ENCODE measurements at regions not wholly inside any gene's neighbourhood (a gene's known extent, or its start where the extent isn't known, plus 50 kb on each side); places are given as distances from the start of the nearest gene placed in this dataset.

DNA sequence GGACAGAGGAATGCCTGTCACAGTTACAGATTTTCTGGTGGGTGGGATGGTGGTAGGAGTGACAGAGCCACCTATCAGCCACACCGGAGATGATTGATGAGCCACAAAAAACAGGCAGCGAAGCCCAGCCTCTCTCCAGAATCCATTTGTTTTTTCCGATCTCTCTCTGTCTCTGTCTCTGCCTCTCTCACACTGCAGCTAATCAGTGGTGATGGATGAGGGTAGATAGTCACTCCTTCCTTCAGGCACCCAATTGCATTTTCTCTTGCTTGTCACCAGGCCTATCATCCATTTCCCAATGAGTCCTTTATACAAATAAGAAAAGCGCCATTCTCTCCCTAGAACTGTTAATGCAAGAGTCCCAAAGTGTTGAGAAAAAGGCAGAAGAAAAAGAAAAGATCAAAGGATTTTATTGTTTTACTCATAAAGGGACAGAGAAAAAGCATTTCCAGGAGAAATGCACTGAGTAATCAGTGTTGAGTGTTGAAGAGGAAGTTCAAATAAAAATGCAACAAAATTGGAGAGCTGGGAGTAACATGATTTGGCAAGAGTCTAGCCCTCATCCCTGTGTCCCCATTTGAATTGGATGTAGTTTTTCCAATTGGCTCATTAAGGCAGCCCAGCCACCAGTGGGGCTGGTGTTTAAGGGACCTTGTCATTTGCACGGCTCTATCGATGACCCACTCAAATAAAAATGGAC is 1089.3 kb downstream of the TUSC7 start:
- Histone ChIP-seq H2AFZ (ENCODE audit: low read depth) (no peak overlapping the region), H3K27me3 (ENCODE audit: insufficient read depth, low read depth) (no peaks in the 10 kb centered on the region), H4K20me1 (ENCODE audit: insufficient read depth) (no peaks in the 10 kb centered on the region), H3K4me3 (IDR thresholded peaks at IDR 0.05; ENCODE audit: insufficient read depth, low read depth, low read length) (no peak overlapping the region), H3K27ac (no peak overlapping the region), H3K9ac (no peak overlapping the region), H3K36me3 (ENCODE audit: insufficient read depth) (no peaks in the 10 kb centered on the region), H3K4me1 (ENCODE audit: low read depth, poor library complexity, severe bottlenecking) (no peaks in the 10 kb centered on the region), H3K79me2 (ENCODE audit: insufficient read depth, low read depth) (no peaks in the 10 kb centered on the region), H3K4me2 (no peak overlapping the region)
- TF ChIP-seq, protein P1, sequence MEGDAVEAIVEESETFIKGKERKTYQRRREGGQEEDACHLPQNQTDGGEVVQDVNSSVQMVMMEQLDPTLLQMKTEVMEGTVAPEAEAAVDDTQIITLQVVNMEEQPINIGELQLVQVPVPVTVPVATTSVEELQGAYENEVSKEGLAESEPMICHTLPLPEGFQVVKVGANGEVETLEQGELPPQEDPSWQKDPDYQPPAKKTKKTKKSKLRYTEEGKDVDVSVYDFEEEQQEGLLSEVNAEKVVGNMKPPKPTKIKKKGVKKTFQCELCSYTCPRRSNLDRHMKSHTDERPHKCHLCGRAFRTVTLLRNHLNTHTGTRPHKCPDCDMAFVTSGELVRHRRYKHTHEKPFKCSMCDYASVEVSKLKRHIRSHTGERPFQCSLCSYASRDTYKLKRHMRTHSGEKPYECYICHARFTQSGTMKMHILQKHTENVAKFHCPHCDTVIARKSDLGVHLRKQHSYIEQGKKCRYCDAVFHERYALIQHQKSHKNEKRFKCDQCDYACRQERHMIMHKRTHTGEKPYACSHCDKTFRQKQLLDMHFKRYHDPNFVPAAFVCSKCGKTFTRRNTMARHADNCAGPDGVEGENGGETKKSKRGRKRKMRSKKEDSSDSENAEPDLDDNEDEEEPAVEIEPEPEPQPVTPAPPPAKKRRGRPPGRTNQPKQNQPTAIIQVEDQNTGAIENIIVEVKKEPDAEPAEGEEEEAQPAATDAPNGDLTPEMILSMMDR (conservative IDR thresholded peaks at IDR 0.05; ENCODE audit: low read depth, low read length), result no peak

DNA sequence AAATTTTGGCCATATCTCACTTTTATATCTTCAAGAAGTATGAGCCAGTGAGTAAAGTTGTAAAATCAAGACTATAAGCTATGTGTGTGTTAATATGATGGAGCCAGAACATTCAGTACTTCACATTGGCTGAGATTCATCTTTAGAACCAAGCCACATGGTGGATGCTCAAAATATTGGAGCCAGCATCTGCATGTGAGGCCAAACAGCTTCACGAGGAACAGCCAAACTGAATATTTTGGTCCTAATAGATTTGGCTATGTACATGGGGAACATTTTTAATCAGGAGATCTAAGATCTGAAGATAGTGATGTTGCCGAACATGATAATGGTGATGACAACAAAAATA is 1089.8 kb downstream of the TUSC7 start:
- H3K4me3 ChIP-seq (IDR thresholded peaks at IDR 0.05; ENCODE audit: insufficient read depth, low read depth, low read length), result no peak overlapping the region
- H4K20me1 ChIP-seq (ENCODE audit: insufficient read depth), result no peaks in the 10 kb centered on the region
- H3K36me3 ChIP-seq (ENCODE audit: insufficient read depth), result no peaks in the 10 kb centered on the region
- H3K9ac ChIP-seq, result no peak overlapping the region
- H3K4me2 ChIP-seq, result no peak overlapping the region
- no peak overlapping the region for H3K27ac ChIP-seq
- TF ChIP-seq, protein P1 (conservative IDR thresholded peaks at IDR 0.05; ENCODE audit: low read depth, low read length), result no peak
- H3K4me1 ChIP-seq (ENCODE audit: low read depth, poor library complexity, severe bottlenecking), result no peaks in the 10 kb centered on the region
- no peak overlapping the region for H2AFZ ChIP-seq (ENCODE audit: low read depth)
- H3K27me3 ChIP-seq (ENCODE audit: insufficient read depth, low read depth), result no peaks in the 10 kb centered on the region
- no peaks in the 10 kb centered on the region for H3K79me2 ChIP-seq (ENCODE audit: insufficient read depth, low read depth)

DNA sequence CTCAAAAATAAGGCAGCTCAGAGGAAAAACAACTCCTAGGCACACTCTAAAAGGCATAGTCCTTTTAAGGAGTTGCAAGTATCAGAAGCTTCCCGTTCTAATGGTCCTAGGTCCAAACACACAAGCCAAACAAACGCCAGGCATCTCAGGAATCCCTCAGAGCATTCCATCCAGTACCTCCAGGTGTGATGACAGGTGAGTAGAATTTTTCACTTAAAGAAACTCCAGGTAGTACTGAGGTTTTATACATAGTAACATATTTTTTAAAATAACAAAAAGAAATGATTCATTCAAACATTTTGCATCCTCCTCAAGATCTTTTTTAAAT is 1092.3 kb downstream of the TUSC7 start:
- Histone ChIP-seq H3K36me3 (ENCODE audit: insufficient read depth) (no peaks in the 10 kb centered on the region), H3K27me3 (ENCODE audit: insufficient read depth, low read depth) (no peaks in the 10 kb centered on the region), H3K79me2 (ENCODE audit: insufficient read depth, low read depth) (no peaks in the 10 kb centered on the region), H2AFZ (ENCODE audit: low read depth) (no peak overlapping the region), H3K4me1 (ENCODE audit: low read depth, poor library complexity, severe bottlenecking) (no peaks in the 10 kb centered on the region), H4K20me1 (ENCODE audit: insufficient read depth) (no peaks in the 10 kb centered on the region), H3K9ac (no peak overlapping the region), H3K4me2 (no peak overlapping the region), H3K27ac (no peak overlapping the region), H3K4me3 (IDR thresholded peaks at IDR 0.05; ENCODE audit: insufficient read depth, low read depth, low read length) (no peak overlapping the region)
- TF ChIP-seq, protein P1 (conservative IDR thresholded peaks at IDR 0.05; ENCODE audit: low read depth, low read length), result no peak

DNA sequence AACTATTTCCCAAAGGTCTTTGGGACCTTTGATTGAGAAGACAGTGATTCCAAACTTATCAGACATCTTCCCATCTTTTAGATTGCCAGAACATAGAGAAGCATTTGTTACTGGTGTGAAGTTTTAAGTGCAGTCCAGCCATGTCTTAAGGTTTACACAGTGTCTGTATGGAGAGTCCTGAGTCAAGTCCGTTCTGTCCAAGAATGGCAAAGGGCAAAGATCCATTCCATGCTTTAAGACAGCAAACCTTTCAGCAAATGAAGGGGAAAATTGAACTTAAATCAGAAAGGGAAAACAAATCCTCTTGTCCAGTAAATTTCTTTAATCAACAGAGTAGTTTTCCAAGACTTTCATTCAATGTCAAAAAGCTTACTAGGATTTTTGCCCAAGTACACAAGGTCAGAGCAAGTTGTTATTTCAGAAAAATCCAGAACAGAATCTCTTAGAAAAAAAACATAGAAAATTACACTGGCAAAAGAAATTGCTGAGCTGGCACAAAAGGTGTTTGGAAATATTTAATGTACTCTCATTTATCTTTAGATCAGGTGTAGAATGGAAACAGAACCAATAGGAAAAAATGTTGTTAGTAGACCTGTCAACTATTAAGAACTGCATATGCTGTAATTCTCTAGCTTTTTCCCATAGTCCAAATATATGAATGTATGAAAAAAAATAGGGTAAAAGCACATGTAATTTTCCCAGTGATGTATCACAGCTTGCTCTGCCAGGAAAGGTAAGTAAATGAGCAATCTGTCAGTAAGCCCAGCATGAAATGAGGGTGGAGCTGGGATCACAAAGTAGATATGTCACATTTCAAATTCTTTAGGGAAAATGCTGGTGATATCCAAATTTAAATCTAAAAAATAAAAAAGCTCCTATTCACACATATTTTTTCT is 1099.9 kb downstream of the TUSC7 start:
- H2AFZ ChIP-seq (ENCODE audit: low read depth), result no peak overlapping the region
- no peaks in the 10 kb centered on the region for H3K4me1 ChIP-seq (ENCODE audit: low read depth, poor library complexity, severe bottlenecking)
- TF ChIP-seq, protein P1 (conservative IDR thresholded peaks at IDR 0.05; ENCODE audit: low read depth, low read length), result no peak
- no peak overlapping the region for H3K4me3 ChIP-seq (IDR thresholded peaks at IDR 0.05; ENCODE audit: insufficient read depth, low read depth, low read length)
- H3K27me3 ChIP-seq (ENCODE audit: insufficient read depth, low read depth), result no peaks in the 10 kb centered on the region
- no peak overlapping the region for H3K4me2 ChIP-seq
- H3K27ac ChIP-seq, result no peak overlapping the region
- H3K9ac ChIP-seq, result no peak overlapping the region
- no peaks in the 10 kb centered on the region for H3K36me3 ChIP-seq (ENCODE audit: insufficient read depth)
- no peaks in the 10 kb centered on the region for H4K20me1 ChIP-seq (ENCODE audit: insufficient read depth)
- no peaks in the 10 kb centered on the region for H3K79me2 ChIP-seq (ENCODE audit: insufficient read depth, low read depth)

Data from KMS-11 (cell line).